GM12878 (cell line): ENCODE measurements at regions not wholly inside any gene's neighbourhood (a gene's known extent, or its start where the extent isn't known, plus 50 kb on each side); places are given as distances from the start of the nearest gene placed in this dataset.

ENCODE experiments used
- ATAC-seq: fragments of 200-7000 bp; cut with Tn5 transposase; 3 replicates; pipeline ENCODE4 v1.9.1; 2020; ENCODE audit warnings: mild to moderate bottlenecking, moderate library complexity
- BruUV-seq: library from RNA; stranded (reverse); fragments of 400-500 nt; replicated peaks from 2 replicates; lab custom pipeline; 2021; lab: Mats Ljungman, UMichigan
- CTCF ChIA-PET: fragments of 300-600 bp; sonication (Branson Sonifier 250); formaldehyde crosslinking; extraction: SDS; loops from one replicate; lab custom pipeline; 2021; ENCODE audit warnings: inconsistent platforms; lab: Yijun Ruan, JAX
- POLR2A ChIA-PET: fragments of 350-600 bp; formaldehyde crosslinking; extraction: SDS; loops from one replicate; lab custom pipeline; 2021; ENCODE audit warnings: inconsistent platforms; lab: Charles Lee
- RAD21 ChIA-PET: fragments of 300-600 bp; sonication (Branson Sonifier 250); formaldehyde crosslinking; loops from one replicate; lab custom pipeline; 2023; ENCODE audit warnings: antibody characterized with exemption; ENCODE audit not compliant: unreplicated experiment; lab: Charles Lee
- SMC1A ChIA-PET: fragments of 300-600 bp; sonication (Branson Sonifier 250); formaldehyde crosslinking; loops from one replicate; lab custom pipeline; 2023; ENCODE audit not compliant: unreplicated experiment, uncharacterized antibody; lab: Charles Lee
- DNase-seq: peaks from one replicate; pipeline ENCODE4 v3.0.0-alpha.2; 2011; ENCODE audit warnings: low read depth, low spot score
- FAIRE-seq: peaks from 3 replicates; lab custom pipeline; 2011; peaks lifted over from hg19 to GRCh38; lab: Jason Lieb, UNC
- H2AFZ ChIP-seq: 2 replicates; pipeline ENCODE4 v1.6.0; 2011; ENCODE audit warnings: low read depth, low read length, control low read depth; ENCODE audit not compliant: control insufficient read depth
- H3K27ac ChIP-seq: 2 replicates; pipeline ENCODE4 v1.5.1; 2011; ENCODE audit warnings: control low read depth; ENCODE audit not compliant: control insufficient read depth, insufficient read depth
- H3K27me3 ChIP-seq, 2 experiments: replicated peaks in 1 of 2; 2 replicates each; pipeline versions ENCODE4 v1.6.0 to v1.6.1; 2011; ENCODE audit warnings: low read length in 1 of 2; ENCODE audit not compliant: control insufficient read depth in 2 of 2, insufficient read depth in 2 of 2
- H3K36me3 ChIP-seq, 2 experiments: 2 replicates each; pipeline ENCODE4 v1.5.1; 2011; ENCODE audit warnings: low read length in 1 of 2; ENCODE audit not compliant: control insufficient read depth in 2 of 2, insufficient read depth in 2 of 2
- H3K4me1 ChIP-seq: 2 replicates; pipeline ENCODE4 v1.6.1; 2011; ENCODE audit warnings: mild to moderate bottlenecking, low read length, moderate library complexity, mixed read lengths; ENCODE audit not compliant: control insufficient read depth, insufficient read depth
- H3K4me2 ChIP-seq: 2 replicates; pipeline ENCODE4 v1.6.0; 2011; ENCODE audit warnings: control low read depth; ENCODE audit not compliant: control insufficient read depth, insufficient read depth
- H3K4me3 ChIP-seq: fragments of 200-600 bp; sonication (generic); 2 replicates; pipeline ENCODE4 v1.5.1; 2016
- H3K79me2 ChIP-seq: 2 replicates; pipeline ENCODE4 v1.6.0; 2011; ENCODE audit warnings: low read length; ENCODE audit not compliant: control insufficient read depth, insufficient read depth
- H3K9ac ChIP-seq: 2 replicates; pipeline ENCODE4 v1.8.0; 2011; ENCODE audit warnings: low read length, control low read depth, mixed read lengths; ENCODE audit not compliant: control insufficient read depth, insufficient read depth
- H3K9me3 ChIP-seq: replicated peaks from 3 replicates; pipeline ENCODE4 v1.5.1; 2011; ENCODE audit warnings: mild to moderate bottlenecking, low read length; ENCODE audit not compliant: control insufficient read depth, insufficient read depth
- H4K20me1 ChIP-seq: 2 replicates; pipeline ENCODE4 v1.6.0; 2011; ENCODE audit not compliant: control insufficient read depth, insufficient read depth
- BMI1 ChIP-seq: fragments of 450-650 bp; IDR thresholded peaks from 2 replicates; pipeline ENCODE4 v1.6.1; 2016; ENCODE audit warnings: mild to moderate bottlenecking, moderate library complexity, borderline replicate concordance
- CBX5 ChIP-seq: sonication (generic); IDR thresholded peaks from 2 replicates; pipeline ENCODE4 v1.6.1; 2016; ENCODE audit warnings: low read depth, moderate library complexity, mild to moderate bottlenecking, inconsistent platforms
- CHD1 ChIP-seq: IDR thresholded peaks from 2 replicates; pipeline ENCODE4 v1.6.1; 2012; ENCODE audit warnings: low read depth, low read length, improper control_type of control experiment
- FOXM1 ChIP-seq: IDR thresholded peaks from 2 replicates; pipeline ENCODE4 v1.6.1; 2012; ENCODE audit warnings: low read depth, mild to moderate bottlenecking, inconsistent platforms, low read length, moderate library complexity
- IRF4 ChIP-seq: IDR thresholded peaks from 2 replicates; pipeline ENCODE4 v1.6.1; 2011; ENCODE audit warnings: low read depth, low read length
- NFIC ChIP-seq: IDR thresholded peaks from 2 replicates; pipeline ENCODE4 v1.6.1; 2012; ENCODE audit warnings: low read depth, mild to moderate bottlenecking, inconsistent platforms, low read length, moderate library complexity
- NRF1 ChIP-seq: conservative IDR thresholded peaks from 2 replicates; pipeline ENCODE4 v1.6.1; 2011; ENCODE audit warnings: mild to moderate bottlenecking, low read depth, low read length, improper control_type of control experiment
- SIX5 ChIP-seq: IDR thresholded peaks from 2 replicates; pipeline ENCODE4 v1.6.1; 2011; ENCODE audit warnings: mild to moderate bottlenecking, low read depth, low read length, moderate library complexity; ENCODE audit not compliant: severe bottlenecking
- STAT3 ChIP-seq: IDR thresholded peaks from 2 replicates; pipeline ENCODE4 v1.6.1; 2011; ENCODE audit warnings: low read depth, low read length, improper control_type of control experiment
- TBL1XR1 ChIP-seq: IDR thresholded peaks from 2 replicates; pipeline ENCODE4 v1.6.1; 2012; ENCODE audit warnings: low read depth, low read length, improper control_type of control experiment
- WGBS: methylation state at CpG from one replicate; pipeline ENCODE4 v1.1.6; 2016; ENCODE audit warnings: low lambda C conversion rate; ENCODE audit not compliant: insufficient replicate concordance, insufficient coverage; ENCODE audit errors: missing lambda C conversion rate; 5-methylcytosine and 5-hydroxymethylcytosine counted together
- in situ Hi-C: fragments of 300-500 bp; cut with MboI; formaldehyde crosslinking; loops from 9 replicates; pipeline ENCODE4 v1.14.3; 2018; ENCODE audit warnings: mixed read lengths
- intact Hi-C: fragments of 100-400 bp; cut with micrococcal nuclease; formaldehyde crosslinking; loops from one replicate; pipeline ENCODE4 v1.14.2; 2022; ENCODE audit not compliant: unreplicated experiment
- TF ChIP-seq, protein P1 (sequence below): IDR thresholded peaks from 2 replicates; pipeline ENCODE4 v1.6.1; 2011; ENCODE audit warnings: borderline replicate concordance, low read depth, mild to moderate bottlenecking, moderate library complexity, mixed read lengths, low read length; ENCODE audit not compliant: insufficient read depth; ENCODE audit errors: extremely low read length
- TF ChIP-seq, protein P2 (sequence below): fragments of 450-650 bp; IDR thresholded peaks from 2 replicates; pipeline ENCODE4 v1.6.1; 2017; ENCODE audit warnings: low read depth, mild to moderate bottlenecking, moderate library complexity
- TF ChIP-seq, protein P3 (sequence below): fragments of 150-350 bp; IDR thresholded peaks from 2 replicates; pipeline ENCODE4 v1.6.1; 2014; ENCODE audit warnings: mild to moderate bottlenecking, low read depth, low read length

DNA sequence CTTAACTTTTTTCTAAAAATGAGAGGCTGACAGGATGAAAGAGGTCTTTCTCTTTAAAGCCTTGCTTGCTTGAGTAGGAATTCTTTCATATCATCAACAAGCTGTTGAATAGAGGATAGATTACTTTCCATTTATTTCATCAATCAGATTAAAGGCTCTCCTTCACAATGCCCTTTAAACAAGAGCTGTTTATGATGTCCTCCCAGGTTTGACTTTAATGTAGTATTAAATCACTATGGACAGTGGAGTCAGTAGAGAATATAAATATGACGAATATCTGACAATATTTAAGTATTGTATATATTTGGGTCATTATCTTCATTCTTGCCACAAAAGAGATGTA is 282.0 kb downstream of the ISL1 start:
- in situ Hi-C loops (no loop called here), intact Hi-C loops (no loop called here)
- WGBS, result 0% methylated on average over 1 of the region's 1 CpG
- Histone ChIP-seq H2AFZ (no peak overlapping the region), H3K4me2 (no peak overlapping the region), H3K9ac (no peak overlapping the region), H4K20me1 (no peaks in the 10 kb centered on the region), H3K27ac (no peak overlapping the region), H3K4me1 (no peaks in the 10 kb centered on the region), H3K27me3 (no peaks in the 10 kb centered on the region), H3K9me3 (no peaks in the 10 kb centered on the region), H3K79me2 (no peaks in the 10 kb centered on the region), H3K4me3 (no peak overlapping the region), H3K36me3 (no peaks in the 10 kb centered on the region)
- SMC1A ChIA-PET, result interaction anchor here (1.5 kb wide), 1 partner anchor 9 kb away, joined by 4 read pairs; no protein-coding TSS in a partner anchor
- no peak for TF ChIP-seq SIX5
- TF ChIP-seq, protein P1, sequence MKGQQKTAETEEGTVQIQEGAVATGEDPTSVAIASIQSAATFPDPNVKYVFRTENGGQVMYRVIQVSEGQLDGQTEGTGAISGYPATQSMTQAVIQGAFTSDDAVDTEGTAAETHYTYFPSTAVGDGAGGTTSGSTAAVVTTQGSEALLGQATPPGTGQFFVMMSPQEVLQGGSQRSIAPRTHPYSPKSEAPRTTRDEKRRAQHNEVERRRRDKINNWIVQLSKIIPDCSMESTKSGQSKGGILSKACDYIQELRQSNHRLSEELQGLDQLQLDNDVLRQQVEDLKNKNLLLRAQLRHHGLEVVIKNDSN, result no peak
- no peak for TF ChIP-seq NRF1
- no peak for TF ChIP-seq NFIC
- no peak for TF ChIP-seq CHD1
- TF ChIP-seq BMI1, result no peak
- TF ChIP-seq, protein P2, sequence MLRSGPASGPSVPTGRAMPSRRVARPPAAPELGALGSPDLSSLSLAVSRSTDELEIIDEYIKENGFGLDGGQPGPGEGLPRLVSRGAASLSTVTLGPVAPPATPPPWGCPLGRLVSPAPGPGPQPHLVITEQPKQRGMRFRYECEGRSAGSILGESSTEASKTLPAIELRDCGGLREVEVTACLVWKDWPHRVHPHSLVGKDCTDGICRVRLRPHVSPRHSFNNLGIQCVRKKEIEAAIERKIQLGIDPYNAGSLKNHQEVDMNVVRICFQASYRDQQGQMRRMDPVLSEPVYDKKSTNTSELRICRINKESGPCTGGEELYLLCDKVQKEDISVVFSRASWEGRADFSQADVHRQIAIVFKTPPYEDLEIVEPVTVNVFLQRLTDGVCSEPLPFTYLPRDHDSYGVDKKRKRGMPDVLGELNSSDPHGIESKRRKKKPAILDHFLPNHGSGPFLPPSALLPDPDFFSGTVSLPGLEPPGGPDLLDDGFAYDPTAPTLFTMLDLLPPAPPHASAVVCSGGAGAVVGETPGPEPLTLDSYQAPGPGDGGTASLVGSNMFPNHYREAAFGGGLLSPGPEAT, result no peak
- TF ChIP-seq TBL1XR1, result no peak
- no peak for TF ChIP-seq CBX5
- TF ChIP-seq, protein P3, sequence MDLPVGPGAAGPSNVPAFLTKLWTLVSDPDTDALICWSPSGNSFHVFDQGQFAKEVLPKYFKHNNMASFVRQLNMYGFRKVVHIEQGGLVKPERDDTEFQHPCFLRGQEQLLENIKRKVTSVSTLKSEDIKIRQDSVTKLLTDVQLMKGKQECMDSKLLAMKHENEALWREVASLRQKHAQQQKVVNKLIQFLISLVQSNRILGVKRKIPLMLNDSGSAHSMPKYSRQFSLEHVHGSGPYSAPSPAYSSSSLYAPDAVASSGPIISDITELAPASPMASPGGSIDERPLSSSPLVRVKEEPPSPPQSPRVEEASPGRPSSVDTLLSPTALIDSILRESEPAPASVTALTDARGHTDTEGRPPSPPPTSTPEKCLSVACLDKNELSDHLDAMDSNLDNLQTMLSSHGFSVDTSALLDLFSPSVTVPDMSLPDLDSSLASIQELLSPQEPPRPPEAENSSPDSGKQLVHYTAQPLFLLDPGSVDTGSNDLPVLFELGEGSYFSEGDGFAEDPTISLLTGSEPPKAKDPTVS, result no peak
- TF ChIP-seq FOXM1, result no peak
- no peak for TF ChIP-seq STAT3
- no peak for TF ChIP-seq IRF4
- ATAC-seq (no peak), FAIRE-seq (no peak), DNase-seq (no peak)
- RAD21 ChIA-PET, result no interaction called here
- CTCF ChIA-PET, result interaction anchor here (0.5 kb wide), 1 partner anchor 119 kb away, joined by 3 read pairs; no protein-coding TSS in a partner anchor
- POLR2A ChIA-PET, result no interaction called here
- BruUV-seq, result no TSS peak
